Peyer's patch (tissue), 4 donors: ENCODE measurements at regions not wholly inside any gene's neighbourhood (a gene's known extent, or its start where the extent isn't known, plus 50 kb on each side); places are given as distances from the start of the nearest gene placed in this dataset.

Experiments
- CTCF ChIP-seq, 6 experiments: fragments of 450-650 bp in 4 of 6; fragments of 200-600 bp in 2 of 6; sonication (generic) in 1 of 6; IDR thresholded peaks; one replicate each; pipeline ENCODE4 v1.5.1; 2017 to 2019; ENCODE audit warnings: antibody characterized with exemption in 6 of 6, mild to moderate bottlenecking in 3 of 6, moderate library complexity in 1 of 6
- POLR2A ChIP-seq, 2 donors: fragments of 450-650 bp; IDR thresholded peaks; one replicate each; pipeline ENCODE4 v1.5.1; 2017; ENCODE audit warnings: antibody characterized with exemption in 2 of 2, mild to moderate bottlenecking in 2 of 2, moderate library complexity in 2 of 2

GRCh38 chr6:129921169-129921817 lies 60.2 kb upstream of the TMEM244 start:
- no peak for TF ChIP-seq POLR2A (IDR thresholded peaks at IDR 0.05)
- no peak for TF ChIP-seq CTCF (IDR thresholded peaks at IDR 0.05)
